VCaP (cell line): ENCODE measurements at regions not wholly inside any gene's neighbourhood (a gene's known extent, or its start where the extent isn't known, plus 50 kb on each side); places are given as distances from the start of the nearest gene placed in this dataset.
"Not testable (repeated sequence)": the region's sequence is repeated elsewhere in the genome, so short reads cannot be mapped to it uniquely, and the experiment has no call there.

ENCODE experiments used
- H3K27ac ChIP-seq: fragments of 450-650 bp; 2 replicates; pipeline ENCODE4 v1.5.1; 2017
- CTCF ChIP-seq: fragments of 450-650 bp; conservative IDR thresholded peaks from 2 replicates; pipeline ENCODE4 v1.5.1; 2017; ENCODE audit warnings: mild to moderate bottlenecking, moderate library complexity

DNA sequence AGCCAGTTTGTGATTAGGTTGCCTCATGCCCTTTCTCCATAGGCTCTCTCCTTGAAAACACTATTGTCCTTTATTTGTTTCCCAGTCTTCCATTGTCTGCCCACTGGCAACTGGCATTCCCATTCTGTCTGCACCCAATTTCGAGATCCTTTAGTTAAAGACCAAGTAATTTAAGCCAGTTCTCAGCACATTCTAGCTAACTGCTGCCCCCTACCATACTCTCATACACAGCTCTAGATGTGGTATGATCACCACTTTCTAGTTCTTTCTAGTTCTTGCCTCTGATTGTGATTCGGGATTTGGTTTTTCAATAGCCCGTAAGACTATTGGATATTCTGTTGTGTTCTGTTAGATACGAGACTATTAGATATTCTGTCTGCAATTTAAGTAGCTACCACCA, 135.8 kb upstream of the TRPC5 start:
- no peak for TF ChIP-seq CTCF
- H3K27ac ChIP-seq: no peak overlapping the region

- no peak overlapping the region for H3K27ac ChIP-seq
- TF ChIP-seq CTCF: no peak
Observed at GRCh38 chrX:112211459-112211858, 128.9 kb upstream of the TRPC5 start.

DNA sequence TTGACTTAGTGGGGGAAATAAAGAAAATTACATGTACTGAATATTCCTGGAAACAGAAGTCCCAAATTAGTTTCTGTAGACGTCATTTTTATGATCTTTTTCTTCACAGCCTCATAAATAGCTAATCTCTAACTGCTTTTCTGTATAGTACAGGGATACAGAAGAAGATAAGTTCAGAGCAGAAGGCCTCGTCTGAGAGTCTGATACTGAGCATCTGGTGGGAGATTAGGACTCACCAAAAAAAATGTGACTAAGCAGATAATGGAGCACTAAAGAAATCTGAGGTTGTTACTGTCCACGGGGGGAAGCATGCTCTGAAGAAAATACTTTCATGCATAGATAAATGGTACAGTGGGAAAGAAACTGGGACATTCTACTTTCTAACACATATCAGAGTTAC, 115.3 kb upstream of the TRPC5 start:
- TF ChIP-seq CTCF: no peak
- no peak overlapping the region for H3K27ac ChIP-seq

DNA sequence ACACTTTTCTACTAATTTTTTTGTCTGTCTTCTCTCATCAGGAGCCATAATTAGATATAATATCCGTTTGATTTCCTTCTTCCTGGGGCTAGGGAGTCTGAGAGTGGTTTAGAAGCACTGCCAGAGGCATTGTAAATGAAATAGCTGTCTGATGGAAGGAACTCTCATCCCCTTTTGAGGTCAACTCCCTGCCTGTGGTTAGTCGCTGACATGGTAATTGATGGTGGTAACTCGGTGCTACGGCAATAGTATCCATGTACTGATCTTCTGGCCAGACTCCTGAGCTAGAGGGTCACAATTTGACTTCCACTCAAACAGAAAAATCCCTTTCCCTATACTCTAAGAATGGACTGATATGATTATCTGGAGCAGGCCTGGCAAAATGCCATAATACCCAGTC, 108.1 kb upstream of the TRPC5 start:
- no peak for TF ChIP-seq CTCF
- no peak overlapping the region for H3K27ac ChIP-seq

GRCh38 chrX:112181361-112181760, 98.8 kb upstream of the TRPC5 start:
- H3K27ac ChIP-seq: not testable (repeated sequence)

DNA sequence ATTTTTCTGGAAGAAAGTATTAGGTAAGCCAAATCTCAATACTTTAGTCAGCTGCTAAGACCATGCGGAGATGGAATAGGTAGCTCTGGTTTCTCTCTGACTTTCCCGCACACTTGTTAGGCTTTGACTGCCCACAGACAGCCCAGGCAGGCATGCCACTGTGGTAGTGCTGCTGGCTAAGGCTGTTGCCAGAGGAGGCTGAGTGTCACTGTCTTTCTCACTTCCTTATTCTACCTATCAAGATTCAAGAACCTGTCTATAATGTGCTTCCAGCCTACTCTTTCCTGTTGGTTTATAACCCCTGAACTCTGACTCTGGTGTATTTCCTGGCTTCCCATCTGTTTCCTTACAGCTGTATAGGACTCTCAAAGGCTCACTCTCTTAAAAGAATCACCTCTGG, 81.8 kb upstream of the TRPC5 start:
- H3K27ac ChIP-seq: no peak overlapping the region
- TF ChIP-seq CTCF: no peak

DNA sequence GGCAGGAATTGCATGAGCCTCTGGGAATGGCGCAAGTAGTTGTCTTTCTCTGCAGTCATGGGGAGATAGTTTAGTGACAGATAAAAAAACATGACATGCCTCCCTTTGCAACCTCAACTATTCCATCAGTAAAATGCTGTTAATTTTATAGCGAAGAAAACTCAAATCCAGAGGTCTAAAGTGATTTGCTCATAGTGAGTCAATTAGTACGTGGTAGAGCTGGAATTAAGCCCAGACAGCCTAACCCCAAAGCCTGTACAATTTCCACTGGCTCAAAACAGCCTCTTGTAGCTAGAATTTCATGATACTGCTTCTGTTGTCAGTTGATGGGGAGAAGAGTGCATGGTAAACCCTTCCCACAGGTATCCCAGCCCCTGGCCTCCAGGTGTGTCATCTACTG, 81.3 kb upstream of the TRPC5 start:
- no peak overlapping the region for H3K27ac ChIP-seq

DNA sequence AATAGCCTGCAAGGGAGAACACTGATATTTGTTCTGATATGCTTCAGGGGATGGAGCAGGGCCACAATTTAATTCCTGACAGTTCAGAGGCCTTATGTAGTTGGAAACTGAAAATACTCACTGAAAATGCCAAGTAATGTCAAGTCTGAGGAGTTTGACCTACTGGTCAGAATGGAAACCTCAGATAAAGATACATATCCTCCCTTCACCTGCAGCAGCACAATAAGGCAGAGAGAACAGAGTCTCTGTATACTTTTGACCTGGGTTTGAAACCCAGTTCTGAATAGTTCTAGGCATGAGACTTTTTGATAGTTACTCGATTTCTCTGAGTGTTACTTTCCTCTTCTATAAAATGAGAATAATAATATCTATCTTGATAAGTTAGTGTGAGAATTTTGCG, 65.8 kb upstream of the TRPC5 start:
- no peak overlapping the region for H3K27ac ChIP-seq

More for the DNA sequence above, 81.3 kb upstream of the TRPC5 start:
- no peak for TF ChIP-seq CTCF

More for the DNA sequence above, 65.8 kb upstream of the TRPC5 start:
- no peak for TF ChIP-seq CTCF
